ENCODE measurements at regions not wholly inside any gene's neighbourhood (a gene's known extent, or its start where the extent isn't known, plus 50 kb on each side); places are given as distances from the start of the nearest gene placed in this dataset.
"Not testable (repeated sequence)": the region's sequence is repeated elsewhere in the genome, so short reads cannot be mapped to it uniquely, and the experiment has no call there.

GRCh38 chr9:87781331-87781730, 55.4 kb downstream of the CTSL start:
- Mint-ChIP-seq H3K4me1 (no peaks in the 10 kb centered on the region), H3K36me3 (no peaks in the 10 kb centered on the region), H3K9me3 (no peaks in the 10 kb centered on the region), H3K27me3 (peaks cover 9% of the 10 kb centered on the region), H3K4me3 (no peak overlapping the region), H3K27ac (no peak overlapping the region)
- ATAC-seq: no peak

GRCh38 chr9:87783180-87783579, 57.3 kb downstream of the CTSL start:
- peaks cover 17% of the 10 kb centered on the region for H3K27me3 Mint-ChIP-seq
- ATAC-seq: no peak
- no peak overlapping the region for H3K27ac Mint-ChIP-seq
- no peaks in the 10 kb centered on the region for H3K36me3 Mint-ChIP-seq
- H3K9me3 Mint-ChIP-seq: no peaks in the 10 kb centered on the region
- H3K4me1 Mint-ChIP-seq: no peaks in the 10 kb centered on the region
- H3K4me3 Mint-ChIP-seq: no peak overlapping the region

- H3K4me3 Mint-ChIP-seq, H3K36me3 Mint-ChIP-seq, H3K9me3 Mint-ChIP-seq, ATAC-seq, H3K4me1 Mint-ChIP-seq, H3K27ac Mint-ChIP-seq: not testable (repeated sequence)
- H3K27me3 Mint-ChIP-seq: peaks cover 17% of the 10 kb centered on the region
Observed at GRCh38 chr9:87785315-87785970, 59.5 kb downstream of the CTSL start.

- Mint-ChIP-seq H3K4me3 (no peak overlapping the region), H3K27ac (no peak overlapping the region), H3K4me1 (no peaks in the 10 kb centered on the region), H3K27me3 (peaks cover 17% of the 10 kb centered on the region), H3K9me3 (no peaks in the 10 kb centered on the region), H3K36me3 (no peaks in the 10 kb centered on the region)
- ATAC-seq: no peak
Observed at GRCh38 chr9:87786423-87786822, 60.5 kb downstream of the CTSL start.

- no peaks in the 10 kb centered on the region for H3K4me1 Mint-ChIP-seq
- H3K36me3 Mint-ChIP-seq: no peaks in the 10 kb centered on the region
- no peak for ATAC-seq
- no peaks in the 10 kb centered on the region for H3K9me3 Mint-ChIP-seq
- H3K4me3 Mint-ChIP-seq: no peak overlapping the region
- H3K27ac Mint-ChIP-seq: no peak overlapping the region
- peaks cover 17% of the 10 kb centered on the region for H3K27me3 Mint-ChIP-seq
Observed at GRCh38 chr9:87786876-87787275, 61.0 kb downstream of the CTSL start.

GRCh38 chr9:87787735-87788134, 61.8 kb downstream of the CTSL start:
- no peaks in the 10 kb centered on the region for H3K9me3 Mint-ChIP-seq
- no peak overlapping the region for H3K27ac Mint-ChIP-seq
- no peak for ATAC-seq
- no peaks in the 10 kb centered on the region for H3K4me1 Mint-ChIP-seq
- no peaks in the 10 kb centered on the region for H3K36me3 Mint-ChIP-seq
- no peak overlapping the region for H3K4me3 Mint-ChIP-seq
- H3K27me3 Mint-ChIP-seq: peaks cover 17% of the 10 kb centered on the region

- no peaks in the 10 kb centered on the region for H3K4me1 Mint-ChIP-seq
- peaks cover 3% of the 10 kb centered on the region for H3K9me3 Mint-ChIP-seq
- H3K27ac Mint-ChIP-seq: no peak overlapping the region
- no peaks in the 10 kb centered on the region for H3K36me3 Mint-ChIP-seq
- peaks cover 3% of the 10 kb centered on the region for H3K27me3 Mint-ChIP-seq
- no peak overlapping the region for H3K4me3 Mint-ChIP-seq
- ATAC-seq: peak; percentile 70
Observed at GRCh38 chr9:87792831-87793288, 66.9 kb downstream of the CTSL start.

GRCh38 chr9:87793292-87793691, 67.4 kb downstream of the CTSL start:
- no peak for ATAC-seq
- Mint-ChIP-seq H3K9me3 (peaks cover 3% of the 10 kb centered on the region), H3K4me3 (no peak overlapping the region), H3K27me3 (no peaks in the 10 kb centered on the region), H3K36me3 (no peaks in the 10 kb centered on the region), H3K4me1 (no peaks in the 10 kb centered on the region), H3K27ac (no peak overlapping the region)

GRCh38 chr9:87795178-87795577, 69.3 kb downstream of the CTSL start:
- no peak overlapping the region for H3K4me3 Mint-ChIP-seq
- H3K4me1 Mint-ChIP-seq: no peaks in the 10 kb centered on the region
- no peaks in the 10 kb centered on the region for H3K36me3 Mint-ChIP-seq
- no peak for ATAC-seq
- H3K27me3 Mint-ChIP-seq: no peaks in the 10 kb centered on the region
- H3K27ac Mint-ChIP-seq: no peak overlapping the region
- peaks cover 3% of the 10 kb centered on the region for H3K9me3 Mint-ChIP-seq

GRCh38 chr9:87796196-87796595, 70.3 kb downstream of the CTSL start:
- Mint-ChIP-seq H3K27ac (no peak overlapping the region), H3K36me3 (no peaks in the 10 kb centered on the region), H3K9me3 (peaks cover 3% of the 10 kb centered on the region), H3K27me3 (no peaks in the 10 kb centered on the region), H3K4me3 (no peak overlapping the region), H3K4me1 (no peaks in the 10 kb centered on the region)
- ATAC-seq: no peak

GRCh38 chr9:87798261-87798833, 72.4 kb downstream of the CTSL start:
- H3K36me3 Mint-ChIP-seq: no peaks in the 10 kb centered on the region
- no peak overlapping the region for H3K27ac Mint-ChIP-seq
- H3K4me3 Mint-ChIP-seq: no peak overlapping the region
- peaks cover 3% of the 10 kb centered on the region for H3K27me3 Mint-ChIP-seq
- ATAC-seq: no peak
- no peaks in the 10 kb centered on the region for H3K4me1 Mint-ChIP-seq
- H3K9me3 Mint-ChIP-seq: peaks cover 3% of the 10 kb centered on the region

- Mint-ChIP-seq H3K9me3 (no peaks in the 10 kb centered on the region), H3K27me3 (peaks cover 7% of the 10 kb centered on the region), H3K4me3 (no peak overlapping the region), H3K27ac (no peak overlapping the region), H3K36me3 (no peaks in the 10 kb centered on the region), H3K4me1 (no peaks in the 10 kb centered on the region)
- no peak for ATAC-seq
Observed at GRCh38 chr9:87799503-87799902, 73.6 kb downstream of the CTSL start.

GRCh38 chr9:87800456-87800855, 74.5 kb downstream of the CTSL start:
- ATAC-seq: no peak

GRCh38 chr9:87801013-87801412, 75.1 kb downstream of the CTSL start:
- H3K27ac Mint-ChIP-seq: no peak overlapping the region

More at GRCh38 chr9:87800456-87800855, 74.5 kb downstream of the CTSL start:
- no peaks in the 10 kb centered on the region for H3K9me3 Mint-ChIP-seq
- no peak overlapping the region for H3K4me3 Mint-ChIP-seq
- H3K4me1 Mint-ChIP-seq: no peaks in the 10 kb centered on the region
- H3K36me3 Mint-ChIP-seq: no peaks in the 10 kb centered on the region
- no peak overlapping the region for H3K27ac Mint-ChIP-seq
- H3K27me3 Mint-ChIP-seq: peaks cover 7% of the 10 kb centered on the region

GRCh38 chr9:87803166-87803565, 77.2 kb downstream of the CTSL start:
- ATAC-seq: no peak
- no peaks in the 10 kb centered on the region for H3K4me1 Mint-ChIP-seq
- no peaks in the 10 kb centered on the region for H3K36me3 Mint-ChIP-seq
- H3K4me3 Mint-ChIP-seq: no peak overlapping the region
- H3K27ac Mint-ChIP-seq: no peak overlapping the region
- H3K27me3 Mint-ChIP-seq: peaks cover 7% of the 10 kb centered on the region
- peaks cover 3% of the 10 kb centered on the region for H3K9me3 Mint-ChIP-seq

More at GRCh38 chr9:87801013-87801412, 75.1 kb downstream of the CTSL start:
- Mint-ChIP-seq H3K4me3 (no peak overlapping the region), H3K36me3 (no peaks in the 10 kb centered on the region), H3K27me3 (peaks cover 7% of the 10 kb centered on the region), H3K9me3 (no peaks in the 10 kb centered on the region), H3K4me1 (no peaks in the 10 kb centered on the region)
- no peak for ATAC-seq

- H3K27ac Mint-ChIP-seq: no peak overlapping the region
- no peak overlapping the region for H3K4me3 Mint-ChIP-seq
- H3K36me3 Mint-ChIP-seq: no peaks in the 10 kb centered on the region
- peaks cover 7% of the 10 kb centered on the region for H3K27me3 Mint-ChIP-seq
- ATAC-seq: no peak
- no peaks in the 10 kb centered on the region for H3K4me1 Mint-ChIP-seq
- peaks cover 3% of the 10 kb centered on the region for H3K9me3 Mint-ChIP-seq
Observed at GRCh38 chr9:87803623-87804345, 77.9 kb downstream of the CTSL start.

Measured in stimulated activated memory B cell treated with anti-CD40 and anti-IgM and Interleukin-4, amounts not matched to agents 10 μg/mL and 1 μg/mL and 100 μg/mL, for 72 hours (primary cell).